H9 (cell line): ENCODE measurements at regions not wholly inside any gene's neighbourhood (a gene's known extent, or its start where the extent isn't known, plus 50 kb on each side); places are given as distances from the start of the nearest gene placed in this dataset.

Experiments used
- DNase-seq: peaks from one replicate; pipeline ENCODE4 v3.0.0-alpha.2; 2017
- H2AFZ ChIP-seq: one replicate; pipeline ENCODE4 v1.6.1; 2013; ENCODE audit warnings: mild to moderate bottlenecking, low read length, control low read depth, moderate library complexity
- H2AK5ac ChIP-seq: 2 replicates; pipeline ENCODE4 v1.6.1; 2013; ENCODE audit warnings: low read length, control low read depth, mixed read lengths; ENCODE audit not compliant: insufficient read length
- H2BK120ac ChIP-seq: one replicate; pipeline ENCODE4 v1.6.1; 2013; ENCODE audit warnings: low read depth, mild to moderate bottlenecking, low read length, control low read depth, inconsistent platforms; ENCODE audit not compliant: poor library complexity, severe bottlenecking
- H2BK12ac ChIP-seq: 2 replicates; pipeline ENCODE4 v1.6.1; 2013; ENCODE audit warnings: low read length, control low read depth, mixed read lengths, low read depth; ENCODE audit not compliant: insufficient read length
- H2BK15ac ChIP-seq: 2 replicates; pipeline ENCODE4 v1.6.1; 2013; ENCODE audit warnings: low read depth, low read length, control low read depth
- H2BK20ac ChIP-seq: one replicate; pipeline ENCODE4 v1.6.1; 2013; ENCODE audit warnings: low read depth, mild to moderate bottlenecking, low read length, control low read depth, inconsistent platforms; ENCODE audit not compliant: poor library complexity, severe bottlenecking
- H2BK5ac ChIP-seq: 2 replicates; pipeline ENCODE4 v1.6.1; 2013; ENCODE audit warnings: low read length, control low read depth, mixed read lengths; ENCODE audit not compliant: insufficient read length
- H3K14ac ChIP-seq: 2 replicates; pipeline ENCODE4 v1.6.1; 2013; ENCODE audit warnings: low read length, control low read depth; ENCODE audit not compliant: insufficient read depth
- H3K18ac ChIP-seq: 2 replicates; pipeline ENCODE4 v1.6.1; 2013; ENCODE audit warnings: low read depth, mild to moderate bottlenecking, mixed read lengths, low read length, control low read depth; ENCODE audit not compliant: insufficient read length
- H3K23ac ChIP-seq: 2 replicates; pipeline ENCODE4 v1.6.1; 2013; ENCODE audit warnings: low read length, control low read depth, mixed read lengths, low read depth; ENCODE audit not compliant: insufficient read length
- H3K23me2 ChIP-seq: 2 replicates; pipeline ENCODE4 v1.6.1; 2013; ENCODE audit warnings: low read depth, mild to moderate bottlenecking, mixed read lengths, low read length, control low read depth; ENCODE audit not compliant: insufficient read length, poor library complexity, severe bottlenecking
- H3K27ac ChIP-seq: 2 replicates; pipeline ENCODE4 v1.5.1; 2013; ENCODE audit warnings: low read length, control low read depth, mixed read lengths, low read depth; ENCODE audit not compliant: insufficient read length
- H3K27me3 ChIP-seq: 2 replicates; pipeline ENCODE4 v1.6.1; 2013; ENCODE audit warnings: low read length, control low read depth, inconsistent platforms; ENCODE audit not compliant: insufficient read depth
- H3K4ac ChIP-seq: 2 replicates; pipeline ENCODE4 v1.6.1; 2013; ENCODE audit warnings: low read depth, mild to moderate bottlenecking, control low read depth, inconsistent platforms, low read length, moderate library complexity
- H3K4me1 ChIP-seq: 2 replicates; pipeline ENCODE4 v1.6.1; 2013; ENCODE audit warnings: low read length, control low read depth, inconsistent platforms; ENCODE audit not compliant: insufficient read depth
- H3K4me2 ChIP-seq: 2 replicates; pipeline ENCODE4 v1.6.1; 2013; ENCODE audit warnings: low read length, control low read depth, mixed read lengths; ENCODE audit not compliant: insufficient read length, insufficient read depth
- H3K56ac ChIP-seq: 2 replicates; pipeline ENCODE4 v1.6.1; 2013; ENCODE audit warnings: low read depth, mild to moderate bottlenecking, mixed read lengths, low read length, control low read depth; ENCODE audit not compliant: insufficient read length
- H3K79me1 ChIP-seq: 2 replicates; pipeline ENCODE4 v1.6.1; 2013; ENCODE audit warnings: low read depth, mild to moderate bottlenecking, moderate library complexity, low read length, control low read depth, inconsistent platforms; ENCODE audit not compliant: insufficient read depth, poor library complexity, severe bottlenecking
- H3K79me2 ChIP-seq: 2 replicates; pipeline ENCODE4 v1.6.1; 2013; ENCODE audit warnings: low read length, control low read depth, inconsistent platforms; ENCODE audit not compliant: insufficient read depth
- H3K9ac ChIP-seq: 2 replicates; pipeline ENCODE4 v1.6.1; 2013; ENCODE audit warnings: low read length, control low read depth, mixed read lengths; ENCODE audit not compliant: insufficient read length; ENCODE audit errors: extremely low read depth
- H3K9me3 ChIP-seq: one replicate; pipeline ENCODE4 v1.6.1; 2013; ENCODE audit warnings: low read depth, low read length, inconsistent platforms; ENCODE audit not compliant: control insufficient read depth
- H3T11ph ChIP-seq: one replicate; pipeline ENCODE4 v1.6.1; 2013; ENCODE audit warnings: mild to moderate bottlenecking, low read length, control low read depth, inconsistent platforms
- H4K20me1 ChIP-seq: one replicate; pipeline ENCODE4 v1.6.1; 2013; ENCODE audit not compliant: control insufficient read depth, insufficient read length, insufficient read depth
- H4K5ac ChIP-seq: 2 replicates; pipeline ENCODE4 v1.6.1; 2013; ENCODE audit warnings: low read depth, mild to moderate bottlenecking, mixed read lengths, low read length, control low read depth; ENCODE audit not compliant: insufficient read length
- H4K8ac ChIP-seq: replicated peaks from 2 replicates; pipeline ENCODE4 v1.6.1; 2013; ENCODE audit warnings: low read length, control low read depth, mixed read lengths, low read depth; ENCODE audit not compliant: insufficient read length
- H4K91ac ChIP-seq: 2 replicates; pipeline ENCODE4 v1.6.1; 2013; ENCODE audit warnings: low read depth, mild to moderate bottlenecking, moderate library complexity, mixed read lengths, low read length, control low read depth; ENCODE audit not compliant: insufficient read length
- H3K27ac Mint-ChIP-seq, 3 experiments: 2 replicates in 2 of 3; 3 replicates in 1 of 3; pipeline ENCODE4 v1.8.0; 2020 to 2021; ENCODE audit warnings: mixed read lengths in 3 of 3, mild to moderate bottlenecking in 1 of 3, moderate library complexity in 1 of 3
- H3K27me3 Mint-ChIP-seq: 2 replicates; pipeline ENCODE4 v1.8.0; 2021; ENCODE audit warnings: low read depth, mild to moderate bottlenecking, moderate library complexity, mixed read lengths
- H3K36me3 Mint-ChIP-seq, 3 experiments: 2 replicates in 2 of 3; 3 replicates in 1 of 3; pipeline ENCODE4 v1.8.0; 2020 to 2021; ENCODE audit warnings: low read depth in 3 of 3, mixed read lengths in 3 of 3; ENCODE audit not compliant: insufficient read depth in 1 of 3
- H3K4me1 Mint-ChIP-seq, 2 experiments: 2 replicates each; pipeline ENCODE4 v1.8.0; 2020; ENCODE audit warnings: mixed read lengths in 2 of 2
- H3K4me3 Mint-ChIP-seq, 2 experiments: 2 replicates in 1 of 2; 3 replicates in 1 of 2; pipeline ENCODE4 v1.8.0; 2020 to 2021; ENCODE audit warnings: mild to moderate bottlenecking in 2 of 2, mixed read lengths in 2 of 2, moderate library complexity in 1 of 2
- H3K9me3 Mint-ChIP-seq, 2 experiments: 2 replicates in 1 of 2; 3 replicates in 1 of 2; pipeline ENCODE4 v1.8.0; 2020; ENCODE audit warnings: mild to moderate bottlenecking in 2 of 2, mixed read lengths in 2 of 2, moderate library complexity in 1 of 2
- CTCF ChIP-seq: fragments of 200-600 bp; sonication (generic); conservative IDR thresholded peaks from 3 replicates; pipeline ENCODE4 v1.8.0; 2021; ENCODE audit warnings: antibody characterized with exemption, mild to moderate bottlenecking
- WGBS: extraction: QIAGEN DNeasy Blood & Tissue Kit; methylation state at CpG from one replicate; pipeline ENCODE4 v1.1.7; 2013; ENCODE audit warnings: missing lambda C conversion rate, low lambda C conversion rate, mixed read lengths; ENCODE audit not compliant: insufficient read length; ENCODE audit errors: extremely low coverage; 5-methylcytosine and 5-hydroxymethylcytosine counted together

- no peak overlapping the region for H2AK5ac ChIP-seq
- Mint-ChIP-seq H3K4me3 (no peak overlapping the region), H3K36me3 (no peaks in the 10 kb centered on the region; a peak in 1 of 7 replicates), H3K4me1 (peaks cover 11 to 17% of the 10 kb centered on the region in 2 experiments), H3K27ac (no peak overlapping the region), H3K9me3 (no peaks in the 10 kb centered on the region), H3K27me3 (no peaks in the 10 kb centered on the region; the same call in none of the 2 replicates)
- H4K20me1 ChIP-seq: no peaks in the 10 kb centered on the region
- no CpG with 5 or more reads among the region's 1 CpG for WGBS
- DNase-seq: no peak
- H3T11ph ChIP-seq: no peak overlapping the region
- H4K91ac ChIP-seq: no peak overlapping the region
- H3K4me1 ChIP-seq: no peaks in the 10 kb centered on the region
- no peak overlapping the region for H2BK120ac ChIP-seq
- no peak overlapping the region for H4K5ac ChIP-seq
- H2BK20ac ChIP-seq: no peak overlapping the region
- no peaks in the 10 kb centered on the region for H3K27me3 ChIP-seq
- no peak overlapping the region for H3K9ac ChIP-seq
- no peak overlapping the region for H2BK15ac ChIP-seq
- no peak overlapping the region for H3K4me2 ChIP-seq
- no peak overlapping the region for H2BK5ac ChIP-seq
- no peaks in the 10 kb centered on the region for H3K79me1 ChIP-seq
- H3K27ac ChIP-seq: no peak overlapping the region
- H2BK12ac ChIP-seq: no peak overlapping the region
- H3K56ac ChIP-seq: no peak overlapping the region
- H2AFZ ChIP-seq: no peak overlapping the region
- H3K23ac ChIP-seq: no peak overlapping the region
- no peak for TF ChIP-seq CTCF
- H3K79me2 ChIP-seq: no peaks in the 10 kb centered on the region
- H3K9me3 ChIP-seq: no peaks in the 10 kb centered on the region
- no peak overlapping the region for H4K8ac ChIP-seq
- no peaks in the 10 kb centered on the region for H3K23me2 ChIP-seq
- H3K14ac ChIP-seq: no peak overlapping the region
- H3K18ac ChIP-seq: no peak overlapping the region
- H3K4ac ChIP-seq: no peak overlapping the region
Measured at GRCh38 chr7:46214526-46214925, 293.5 kb upstream of the IGFBP3 start.
